SK-N-SH treated with all-trans-retinoic acid at 6 μM for 48 hours (cell line): ENCODE measurements at regions not wholly inside any gene's neighbourhood (a gene's known extent, or its start where the extent isn't known, plus 50 kb on each side); places are given as distances from the start of the nearest gene placed in this dataset.

Experiments used
- CSDC2 ChIP-seq: fragments of 250-450 bp; sonication (Bioruptor Pico); IDR thresholded peaks from 2 replicates; pipeline ENCODE4 v1.5.0; 2020; ENCODE audit warnings: mild to moderate bottlenecking, moderate library complexity
- ESRRG ChIP-seq: fragments of 250-450 bp; sonication (Bioruptor Pico); IDR thresholded peaks from 2 replicates; pipeline ENCODE4 v1.6.1; 2021; ENCODE audit warnings: mild to moderate bottlenecking
- GLIS3 ChIP-seq: fragments of 250-450 bp; sonication (Bioruptor Pico); IDR thresholded peaks from 2 replicates; pipeline ENCODE4 v1.5.0; 2020; ENCODE audit warnings: mild to moderate bottlenecking, moderate library complexity
- ISL1 ChIP-seq: fragments of 250-450 bp; sonication (Bioruptor Pico); IDR thresholded peaks from 2 replicates; pipeline ENCODE4 v2.1.2; 2022; ENCODE audit warnings: mild to moderate bottlenecking, moderate library complexity
- OSR1 ChIP-seq: fragments of 250-450 bp; sonication (Bioruptor Pico); IDR thresholded peaks from 2 replicates; pipeline ENCODE4 v1.8.0; 2022; ENCODE audit warnings: moderate library complexity, mild to moderate bottlenecking, inconsistent platforms
- PPARA ChIP-seq: fragments of 250-450 bp; sonication (Bioruptor Pico); IDR thresholded peaks from 2 replicates; pipeline ENCODE4 v1.5.0; 2020; ENCODE audit warnings: mild to moderate bottlenecking, borderline replicate concordance
- RARB ChIP-seq: fragments of 250-450 bp; sonication (Bioruptor Pico); IDR thresholded peaks from 2 replicates; pipeline ENCODE4 v1.8.0; 2021; ENCODE audit warnings: mild to moderate bottlenecking, moderate library complexity
- ZFP30 ChIP-seq: fragments of 450-650 bp; formaldehyde crosslinking; IDR thresholded peaks from 2 replicates; pipeline ENCODE4 v1.5.0; 2022; ENCODE audit warnings: mild to moderate bottlenecking, moderate library complexity
- ZNF565 ChIP-seq: fragments of 450-650 bp; formaldehyde crosslinking; conservative IDR thresholded peaks from 2 replicates; pipeline ENCODE4 v1.5.0; 2020; ENCODE audit warnings: low read depth, mild to moderate bottlenecking, moderate library complexity
- ZNF70 ChIP-seq: fragments of 450-650 bp; formaldehyde crosslinking; IDR thresholded peaks from 2 replicates; pipeline ENCODE4 v1.5.0; 2020; ENCODE audit warnings: mild to moderate bottlenecking, moderate library complexity
- ZNF8 ChIP-seq: fragments of 450-650 bp; formaldehyde crosslinking; IDR thresholded peaks from 2 replicates; pipeline ENCODE4 v1.5.0; 2020; ENCODE audit warnings: mild to moderate bottlenecking, moderate library complexity
- TF ChIP-seq, protein P1 (sequence below): fragments of 250-450 bp; sonication (Bioruptor Pico); IDR thresholded peaks from 2 replicates; pipeline ENCODE4 v1.5.1; 2020; ENCODE audit warnings: low read depth, mild to moderate bottlenecking, moderate library complexity

GRCh38 chr3:162743091-162743490 is 1246.5 kb downstream of the OTOL1 start:
- TF ChIP-seq GLIS3 (CRISPR knock-in tag) (no peak), CSDC2 (CRISPR knock-in tag) (no peak), ZNF565 (no peak), ISL1 (CRISPR knock-in tag) (no peak), ESRRG (no peak), PPARA (CRISPR knock-in tag) (no peak), OSR1 (CRISPR knock-in tag) (no peak), ZNF8 (CRISPR knock-in tag) (no peak), RARB (CRISPR knock-in tag) (no peak), ZFP30 (CRISPR knock-in tag) (no peak), ZNF70 (no peak)
- TF ChIP-seq, protein P1, sequence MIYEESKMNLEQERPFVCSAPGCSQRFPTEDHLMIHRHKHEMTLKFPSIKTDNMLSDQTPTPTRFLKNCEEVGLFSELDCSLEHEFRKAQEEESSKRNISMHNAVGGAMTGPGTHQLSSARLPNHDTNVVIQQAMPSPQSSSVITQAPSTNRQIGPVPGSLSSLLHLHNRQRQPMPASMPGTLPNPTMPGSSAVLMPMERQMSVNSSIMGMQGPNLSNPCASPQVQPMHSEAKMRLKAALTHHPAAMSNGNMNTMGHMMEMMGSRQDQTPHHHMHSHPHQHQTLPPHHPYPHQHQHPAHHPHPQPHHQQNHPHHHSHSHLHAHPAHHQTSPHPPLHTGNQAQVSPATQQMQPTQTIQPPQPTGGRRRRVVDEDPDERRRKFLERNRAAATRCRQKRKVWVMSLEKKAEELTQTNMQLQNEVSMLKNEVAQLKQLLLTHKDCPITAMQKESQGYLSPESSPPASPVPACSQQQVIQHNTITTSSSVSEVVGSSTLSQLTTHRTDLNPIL (CRISPR knock-in tag): no peak
